ENCODE measurements at regions not wholly inside any gene's neighbourhood (a gene's known extent, or its start where the extent isn't known, plus 50 kb on each side); places are given as distances from the start of the nearest gene placed in this dataset.
A peak's percentile ranks its signal among the peaks of the same experiment; 100 is the strongest.

DNA sequence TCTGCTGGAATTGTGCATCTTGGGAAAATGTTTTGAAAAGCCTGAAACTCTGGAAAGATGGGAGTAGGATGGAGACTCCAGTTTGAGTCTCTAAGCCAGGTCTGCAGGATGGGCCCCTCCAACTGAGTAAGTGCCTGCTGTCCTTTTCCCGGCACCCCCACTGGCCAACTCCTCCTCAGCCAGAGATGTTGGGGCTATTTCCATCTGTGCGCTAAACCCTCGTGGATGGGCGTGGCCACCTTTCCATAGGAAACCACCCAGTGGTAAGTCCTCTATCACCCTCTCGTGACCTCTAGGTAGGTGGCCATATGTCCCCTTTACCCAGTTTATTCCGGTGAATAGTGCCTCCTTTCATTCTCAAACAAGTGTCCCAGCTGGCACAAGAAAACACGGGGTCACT lies 250.9 kb downstream of the TOMM20 start:
- no CpG with 5 or more reads among the region's 7 CpGs for WGBS (ENCODE audit: extremely low coverage, insufficient coverage, insufficient read length)
- no peak overlapping the region for H2AFZ ChIP-seq (ENCODE audit: insufficient read depth, low read length, poor library complexity)
- no peak overlapping the region for H3K18ac ChIP-seq (ENCODE audit: low read length)
- DNase-seq = no peak
- H3K79me1 ChIP-seq (ENCODE audit: low read length) = peaks cover 4% of the 10 kb centered on the region
- no peak overlapping the region for H2AK5ac ChIP-seq (ENCODE audit: low read length)
- no peak overlapping the region for H3K4ac ChIP-seq (ENCODE audit: low read depth, low read length)
- no peak overlapping the region for H3K4me3 ChIP-seq (ENCODE audit: low read depth, low read length)
- no peak overlapping the region for H4K91ac ChIP-seq (ENCODE audit: low read depth, low read length)
- H3K9me3 ChIP-seq (ENCODE audit: insufficient read depth, low read depth, low read length) = no peaks in the 10 kb centered on the region
- H3K79me2 ChIP-seq (ENCODE audit: control insufficient read depth, insufficient read depth, low read length, poor library complexity) = no peaks in the 10 kb centered on the region
- peaks cover 5 to 11% of the 10 kb centered on the region in 2 experiments for H3K4me1 ChIP-seq (ENCODE audit: control insufficient read depth in 1 of 2, insufficient read depth in 2 of 2, low read length in 2 of 2)
- no peak overlapping the region for H3K9ac ChIP-seq (ENCODE audit: low read length)
- no peak overlapping the region for H3K4me2 ChIP-seq (ENCODE audit: low read length)
- H3K23ac ChIP-seq (ENCODE audit: low read length) = no peak overlapping the region
- no peak overlapping the region for H4K12ac ChIP-seq (ENCODE audit: low read depth, low read length)
- H3K27ac ChIP-seq (ENCODE audit: low read depth, low read length) = no peak overlapping the region
- H4K8ac ChIP-seq (ENCODE audit: low read depth, low read length) = no peak overlapping the region
- no peak overlapping the region for H2BK120ac ChIP-seq (ENCODE audit: insufficient read depth, low read length, poor library complexity)
- H2BK5ac ChIP-seq (ENCODE audit: low read depth, low read length, poor library complexity) = no peak overlapping the region
- H2BK12ac ChIP-seq (ENCODE audit: low read length) = no peak overlapping the region
- no peak overlapping the region for H3K14ac ChIP-seq (ENCODE audit: low read length)
- no peaks in the 10 kb centered on the region for H3K27me3 ChIP-seq (ENCODE audit: insufficient read depth, low read length)
- H3K36me3 ChIP-seq (ENCODE audit: control insufficient read depth in 1 of 2, insufficient read depth in 2 of 2, low read length in 2 of 2) = no peaks in the 10 kb centered on the region

DNA sequence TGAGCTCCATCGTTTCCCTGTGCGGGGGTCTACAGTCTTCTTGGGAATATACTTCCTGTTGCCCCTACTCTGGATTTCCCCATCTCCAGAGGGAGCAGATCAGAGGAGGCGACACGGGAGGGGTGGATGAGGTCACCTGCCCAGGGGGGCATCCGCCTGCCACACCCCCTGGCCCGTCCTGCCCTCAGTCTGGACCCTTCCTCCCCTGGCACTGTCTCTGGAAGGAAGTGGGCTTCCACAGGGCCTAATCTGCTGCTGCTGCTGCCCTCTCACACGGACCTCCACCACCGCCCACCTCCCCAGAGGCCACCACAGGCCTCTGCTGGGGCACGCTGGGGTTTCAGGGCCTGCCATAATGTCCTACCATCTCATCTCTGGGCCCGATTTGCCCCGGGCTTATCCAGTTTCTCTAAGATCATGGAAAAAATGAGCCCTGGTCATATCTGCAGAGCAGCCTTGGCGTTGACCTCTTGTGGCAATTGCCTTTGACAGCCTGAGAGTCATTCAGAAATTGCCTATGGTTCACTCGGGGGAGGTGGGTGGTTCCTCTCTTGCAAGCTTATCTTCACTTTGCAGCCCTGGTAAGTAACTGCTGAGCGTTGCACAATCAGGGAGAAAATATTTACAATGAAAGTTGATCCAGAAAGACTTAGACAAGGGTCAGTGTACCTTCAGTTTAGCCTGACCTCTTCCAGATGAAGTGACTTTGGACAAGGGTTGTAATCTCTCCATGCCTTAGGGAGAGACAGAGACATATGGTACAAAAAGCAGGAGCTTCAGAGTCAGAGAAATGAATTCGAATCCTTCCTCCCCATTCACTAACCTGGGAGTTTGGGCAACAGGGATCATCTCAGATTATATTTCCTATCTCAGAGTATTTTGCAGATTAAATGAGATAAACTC lies 252.4 kb downstream of the TOMM20 start:
- peaks cover 5 to 11% of the 10 kb centered on the region in 2 experiments for H3K4me1 ChIP-seq (ENCODE audit: control insufficient read depth in 1 of 2, insufficient read depth in 2 of 2, low read length in 2 of 2)
- H2AFZ ChIP-seq (ENCODE audit: insufficient read depth, low read length, poor library complexity) = no peak overlapping the region
- H3K18ac ChIP-seq (ENCODE audit: low read length) = peak overlapping the region; percentile 43
- no CpG with 5 or more reads among the region's 15 CpGs for WGBS (ENCODE audit: extremely low coverage, insufficient coverage, insufficient read length)
- DNase-seq = peak in 1 of 2 donors; percentile 43
- H3K14ac ChIP-seq (ENCODE audit: low read length) = peak overlapping the region; percentile 3
- no peaks in the 10 kb centered on the region for H3K27me3 ChIP-seq (ENCODE audit: insufficient read depth, low read length)
- no peaks in the 10 kb centered on the region for H3K36me3 ChIP-seq (ENCODE audit: control insufficient read depth in 1 of 2, insufficient read depth in 2 of 2, low read length in 2 of 2)
- no peak overlapping the region for H3K9ac ChIP-seq (ENCODE audit: low read length)
- no peak overlapping the region for H3K4ac ChIP-seq (ENCODE audit: low read depth, low read length)
- H4K8ac ChIP-seq (ENCODE audit: low read depth, low read length) = no peak overlapping the region
- H3K23ac ChIP-seq (ENCODE audit: low read length) = no peak overlapping the region
- H3K27ac ChIP-seq (ENCODE audit: low read depth, low read length) = no peak overlapping the region
- peak overlapping the region; percentile 14 for H2BK12ac ChIP-seq (ENCODE audit: low read length)
- H2BK120ac ChIP-seq (ENCODE audit: insufficient read depth, low read length, poor library complexity) = peak overlapping the region; percentile 1
- H3K4me2 ChIP-seq (ENCODE audit: low read length) = no peak overlapping the region
- H3K4me3 ChIP-seq (ENCODE audit: low read depth, low read length) = no peak overlapping the region
- peak overlapping the region; percentile 21 for H4K91ac ChIP-seq (ENCODE audit: low read depth, low read length)
- H3K79me2 ChIP-seq (ENCODE audit: control insufficient read depth, insufficient read depth, low read length, poor library complexity) = no peaks in the 10 kb centered on the region
- no peak overlapping the region for H4K12ac ChIP-seq (ENCODE audit: low read depth, low read length)
- H3K9me3 ChIP-seq (ENCODE audit: insufficient read depth, low read depth, low read length) = no peaks in the 10 kb centered on the region
- H2BK5ac ChIP-seq (ENCODE audit: low read depth, low read length, poor library complexity) = no peak overlapping the region
- H2AK5ac ChIP-seq (ENCODE audit: low read length) = no peak overlapping the region
- peaks cover 4% of the 10 kb centered on the region for H3K79me1 ChIP-seq (ENCODE audit: low read length)

DNA sequence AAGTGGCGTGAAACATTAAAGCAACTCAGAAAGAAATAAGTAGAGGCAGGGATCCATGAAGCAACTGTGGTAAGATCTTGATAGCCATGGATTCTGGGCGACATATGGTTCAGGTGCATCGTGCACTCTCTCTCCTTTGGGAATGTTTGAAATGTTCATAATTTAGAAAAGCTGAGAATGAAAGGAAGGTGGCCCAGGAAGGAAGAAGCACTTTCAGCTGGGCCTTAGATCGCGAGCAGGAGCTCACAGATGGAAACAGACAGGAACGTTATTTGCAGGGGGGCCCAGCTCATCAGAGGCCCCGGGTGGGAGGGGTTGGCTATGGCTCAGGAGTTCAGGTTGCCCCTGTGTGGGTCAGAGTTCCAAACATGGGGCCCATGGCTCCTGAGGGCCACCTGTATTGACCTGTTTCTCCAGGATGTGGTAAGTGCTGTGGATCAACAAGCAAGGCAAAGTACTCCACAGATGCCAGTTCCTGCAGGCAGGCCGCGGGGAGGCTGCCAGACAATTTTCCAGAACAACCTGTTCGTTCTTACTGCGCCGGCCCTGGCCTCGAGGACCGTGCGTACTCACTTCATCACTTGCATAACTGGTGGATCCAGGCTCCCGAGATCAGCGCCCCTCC lies 253.2 kb downstream of the TOMM20 start:
- H3K4me3 ChIP-seq (ENCODE audit: low read depth, low read length) = no peak overlapping the region
- DNase-seq = peak in 1 of 2 donors; percentile 25
- no peaks in the 10 kb centered on the region for H3K9me3 ChIP-seq (ENCODE audit: insufficient read depth, low read depth, low read length)
- no peak overlapping the region for H3K4me2 ChIP-seq (ENCODE audit: low read length)
- no peak overlapping the region for H3K14ac ChIP-seq (ENCODE audit: low read length)
- H3K9ac ChIP-seq (ENCODE audit: low read length) = no peak overlapping the region
- H3K36me3 ChIP-seq (ENCODE audit: control insufficient read depth in 1 of 2, insufficient read depth in 2 of 2, low read length in 2 of 2) = no peaks in the 10 kb centered on the region
- H3K27ac ChIP-seq (ENCODE audit: low read depth, low read length) = no peak overlapping the region
- H4K8ac ChIP-seq (ENCODE audit: low read depth, low read length) = no peak overlapping the region
- H2BK120ac ChIP-seq (ENCODE audit: insufficient read depth, low read length, poor library complexity) = no peak overlapping the region
- H3K23ac ChIP-seq (ENCODE audit: low read length) = no peak overlapping the region
- no CpG with 5 or more reads among the region's 17 CpGs for WGBS (ENCODE audit: extremely low coverage, insufficient coverage, insufficient read length)
- H3K79me1 ChIP-seq (ENCODE audit: low read length) = peaks cover 4% of the 10 kb centered on the region
- H3K27me3 ChIP-seq (ENCODE audit: insufficient read depth, low read length) = no peaks in the 10 kb centered on the region
- no peak overlapping the region for H3K4ac ChIP-seq (ENCODE audit: low read depth, low read length)
- H3K79me2 ChIP-seq (ENCODE audit: control insufficient read depth, insufficient read depth, low read length, poor library complexity) = no peaks in the 10 kb centered on the region
- peaks cover 5 to 11% of the 10 kb centered on the region in 2 experiments for H3K4me1 ChIP-seq (ENCODE audit: control insufficient read depth in 1 of 2, insufficient read depth in 2 of 2, low read length in 2 of 2)
- H2BK5ac ChIP-seq (ENCODE audit: low read depth, low read length, poor library complexity) = no peak overlapping the region
- H4K91ac ChIP-seq (ENCODE audit: low read depth, low read length) = no peak overlapping the region
- no peak overlapping the region for H2BK12ac ChIP-seq (ENCODE audit: low read length)
- no peak overlapping the region for H2AK5ac ChIP-seq (ENCODE audit: low read length)
- H4K12ac ChIP-seq (ENCODE audit: low read depth, low read length) = no peak overlapping the region
- H3K18ac ChIP-seq (ENCODE audit: low read length) = no peak overlapping the region
- no peak overlapping the region for H2AFZ ChIP-seq (ENCODE audit: insufficient read depth, low read length, poor library complexity)

DNA sequence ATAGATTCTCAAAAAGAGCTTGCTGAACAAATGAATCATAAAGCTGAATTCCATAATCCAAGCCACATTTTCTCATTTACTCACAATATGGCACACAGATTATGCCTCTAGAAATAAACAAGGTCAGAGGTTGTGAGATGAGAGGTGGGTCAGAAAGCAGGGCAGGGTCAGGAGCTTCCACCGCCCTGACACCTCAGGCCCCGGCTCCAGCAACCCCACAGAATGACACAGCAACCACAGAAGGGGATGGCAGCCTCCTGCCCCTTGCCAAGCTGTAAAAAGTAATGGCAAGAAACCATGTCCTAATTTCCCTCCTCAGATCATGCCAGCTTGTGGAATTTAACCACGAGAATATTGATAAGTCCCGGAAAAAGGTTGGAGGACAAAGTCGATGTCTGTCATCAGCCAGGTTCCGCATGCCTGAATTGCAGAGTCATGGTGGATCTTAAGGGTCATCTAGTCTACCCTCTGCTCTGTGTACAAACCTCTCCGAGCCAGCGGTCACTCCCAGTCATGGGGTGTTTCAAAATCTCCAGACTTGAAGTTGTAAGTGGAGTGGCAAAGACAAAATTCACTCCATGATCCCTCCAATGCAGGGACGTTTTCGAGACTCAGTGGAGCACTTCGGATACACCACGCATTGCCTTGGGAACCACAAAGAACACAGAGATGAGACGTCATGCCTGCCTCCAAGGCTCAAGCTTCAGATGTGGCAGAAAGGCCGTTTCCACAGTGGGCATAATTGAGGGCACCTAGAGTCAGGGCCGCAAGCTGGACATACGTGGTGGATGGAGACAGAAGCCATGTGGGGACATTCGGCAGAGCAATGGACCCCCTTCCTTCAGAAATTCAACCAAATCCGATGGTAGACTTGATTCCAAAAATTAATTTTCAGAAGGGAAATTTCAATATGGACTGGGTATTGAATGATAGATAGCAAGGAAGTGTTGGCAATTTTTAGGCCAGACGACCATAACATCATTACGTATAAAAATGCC lies 254.0 kb downstream of the TOMM20 start:
- H3K4me1 ChIP-seq (ENCODE audit: control insufficient read depth in 1 of 2, insufficient read depth in 2 of 2, low read length in 2 of 2) = peaks cover 5 to 11% of the 10 kb centered on the region in 2 experiments
- no peak overlapping the region for H3K4ac ChIP-seq (ENCODE audit: low read depth, low read length)
- H2AFZ ChIP-seq (ENCODE audit: insufficient read depth, low read length, poor library complexity) = no peak overlapping the region
- H4K91ac ChIP-seq (ENCODE audit: low read depth, low read length) = peak overlapping the region; percentile 60
- no peak overlapping the region for H3K4me2 ChIP-seq (ENCODE audit: low read length)
- DNase-seq = no peak
- peak overlapping the region; percentile 89 for H2AK5ac ChIP-seq (ENCODE audit: low read length)
- H3K79me1 ChIP-seq (ENCODE audit: low read length) = peaks cover 4% of the 10 kb centered on the region
- no peaks in the 10 kb centered on the region for H3K79me2 ChIP-seq (ENCODE audit: control insufficient read depth, insufficient read depth, low read length, poor library complexity)
- H3K9me3 ChIP-seq (ENCODE audit: insufficient read depth, low read depth, low read length) = no peaks in the 10 kb centered on the region
- H2BK5ac ChIP-seq (ENCODE audit: low read depth, low read length, poor library complexity) = no peak overlapping the region
- no peaks in the 10 kb centered on the region for H3K36me3 ChIP-seq (ENCODE audit: control insufficient read depth in 1 of 2, insufficient read depth in 2 of 2, low read length in 2 of 2)
- H3K9ac ChIP-seq (ENCODE audit: low read length) = no peak overlapping the region
- no peak overlapping the region for H3K27ac ChIP-seq (ENCODE audit: low read depth, low read length)
- no peak overlapping the region for H4K12ac ChIP-seq (ENCODE audit: low read depth, low read length)
- peak overlapping the region; percentile 26 for H4K8ac ChIP-seq (ENCODE audit: low read depth, low read length)
- H2BK120ac ChIP-seq (ENCODE audit: insufficient read depth, low read length, poor library complexity) = peak overlapping the region; percentile 61
- no CpG with 5 or more reads among the region's 20 CpGs for WGBS (ENCODE audit: extremely low coverage, insufficient coverage, insufficient read length)
- H3K27me3 ChIP-seq (ENCODE audit: insufficient read depth, low read length) = no peaks in the 10 kb centered on the region
- H3K23ac ChIP-seq (ENCODE audit: low read length) = no peak overlapping the region
- H3K4me3 ChIP-seq (ENCODE audit: low read depth, low read length) = no peak overlapping the region
- H2BK12ac ChIP-seq (ENCODE audit: low read length) = peak overlapping the region; percentile 88
- peak overlapping the region; percentile 60 for H3K18ac ChIP-seq (ENCODE audit: low read length)
- peak overlapping the region; percentile 58 for H3K14ac ChIP-seq (ENCODE audit: low read length)
